COLO829 (cell line): ENCODE measurements at regions not wholly inside any gene's neighbourhood (a gene's known extent, or its start where the extent isn't known, plus 50 kb on each side); places are given as distances from the start of the nearest gene placed in this dataset.

ENCODE experiments used
- DNase-seq: peaks from one replicate; pipeline ENCODE4 v3.0.0; 2012; ENCODE audit warnings: low spot score

GRCh38 chr7:25752967-25753791 lies 398.8 kb upstream of the NFE2L3 start:
- DNase-seq = peak; percentile 49

- no peak for DNase-seq
Measured at GRCh38 chr7:25753837-25754236, 398.2 kb upstream of the NFE2L3 start.

- DNase-seq = no peak
Measured at GRCh38 chr7:25754333-25754732, 397.7 kb upstream of the NFE2L3 start.

- no peak for DNase-seq
Measured at GRCh38 chr7:25754751-25755150, 397.2 kb upstream of the NFE2L3 start.

GRCh38 chr7:25756601-25757000 lies 395.4 kb upstream of the NFE2L3 start:
- DNase-seq = no peak

- DNase-seq = no peak
Measured at GRCh38 chr7:25758559-25758958, 393.4 kb upstream of the NFE2L3 start.

GRCh38 chr7:25759286-25759685 lies 392.7 kb upstream of the NFE2L3 start:
- no peak for DNase-seq

GRCh38 chr7:25759748-25760147 lies 392.2 kb upstream of the NFE2L3 start:
- DNase-seq = no peak

- no peak for DNase-seq
Measured at GRCh38 chr7:25762511-25763462, 389.2 kb upstream of the NFE2L3 start.

GRCh38 chr7:25763463-25763860 lies 388.5 kb upstream of the NFE2L3 start:
- no peak for DNase-seq

- no peak for DNase-seq
Measured at GRCh38 chr7:25765110-25765655, 386.8 kb upstream of the NFE2L3 start.

- no peak for DNase-seq
Measured at GRCh38 chr7:25770235-25770634, 381.8 kb upstream of the NFE2L3 start.

- no peak for DNase-seq
Measured at GRCh38 chr7:25770670-25771069, 381.3 kb upstream of the NFE2L3 start.

GRCh38 chr7:25771491-25771890 lies 380.5 kb upstream of the NFE2L3 start:
- no peak for DNase-seq

GRCh38 chr7:25772802-25773201 lies 379.2 kb upstream of the NFE2L3 start:
- DNase-seq = no peak

- DNase-seq = no peak
Measured at GRCh38 chr7:25774675-25775074, 377.3 kb upstream of the NFE2L3 start.

- DNase-seq = no peak
Measured at GRCh38 chr7:25775570-25775969, 376.4 kb upstream of the NFE2L3 start.

GRCh38 chr7:25775999-25776743 lies 375.8 kb upstream of the NFE2L3 start:
- DNase-seq = no peak

- no peak for DNase-seq
Measured at GRCh38 chr7:25776744-25777123, 375.3 kb upstream of the NFE2L3 start.

- DNase-seq = no peak
Measured at GRCh38 chr7:25777969-25778708, 373.9 kb upstream of the NFE2L3 start.

- DNase-seq = no peak
Measured at GRCh38 chr7:25779002-25779546, 372.9 kb upstream of the NFE2L3 start.
